Hypothalamus (tissue), 51 donors: ENCODE measurements at regions not wholly inside any gene's neighbourhood (a gene's known extent, or its start where the extent isn't known, plus 50 kb on each side); places are given as distances from the start of the nearest gene placed in this dataset.

Experiments
- DNase-seq, 51 donors: peaks; one replicate each; lab custom pipeline; 2025; lab: John Stamatoyannopoulos, UW

DNA sequence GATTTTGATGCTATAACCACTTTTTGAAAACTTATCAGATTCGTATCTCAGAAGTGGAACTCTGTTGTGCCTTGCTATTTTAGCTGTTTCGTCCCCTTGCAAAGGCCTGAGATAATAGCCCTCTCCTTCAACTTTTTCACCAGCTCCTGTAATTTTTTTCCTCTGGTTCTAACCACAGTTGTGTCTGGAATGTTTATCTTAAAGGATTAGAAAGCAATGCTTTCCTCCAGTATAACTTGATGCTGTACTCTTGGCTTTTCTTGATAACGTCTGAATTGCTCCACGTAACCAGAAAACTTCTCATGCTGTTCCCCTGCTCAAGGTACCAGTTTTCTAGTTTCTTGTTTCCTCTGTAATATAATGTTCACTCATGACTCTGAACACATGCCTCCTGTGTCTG, 209.4 kb downstream of the DTWD2 start:
- no peak for DNase-seq

DNA sequence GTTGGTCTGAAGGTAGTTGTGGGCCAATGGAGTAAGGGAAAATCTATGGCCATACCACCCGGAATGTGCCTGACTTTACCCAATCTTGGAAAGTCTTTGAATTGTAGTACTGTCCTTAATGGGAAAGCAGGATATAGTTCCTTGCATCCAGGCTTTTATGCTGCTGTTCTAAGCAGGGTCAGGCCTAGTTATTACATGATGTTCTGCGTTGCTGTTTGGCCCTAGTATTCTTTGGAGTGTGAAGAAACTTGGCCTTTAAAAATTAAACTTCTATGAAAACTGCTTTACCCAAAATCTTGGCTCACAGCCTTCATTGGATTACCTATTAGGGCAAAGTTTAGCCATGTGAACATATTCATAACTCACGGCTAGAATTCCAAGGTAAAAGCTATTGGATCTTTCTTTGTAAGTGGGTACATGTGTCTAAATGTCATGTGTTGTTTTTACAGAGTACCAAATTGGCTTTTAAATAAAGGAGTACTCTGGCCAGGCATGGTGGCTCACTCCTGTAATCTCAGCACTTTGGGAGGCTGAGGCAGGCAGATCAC, 211.1 kb downstream of the DTWD2 start:
- DNase-seq, result no peak

DNA sequence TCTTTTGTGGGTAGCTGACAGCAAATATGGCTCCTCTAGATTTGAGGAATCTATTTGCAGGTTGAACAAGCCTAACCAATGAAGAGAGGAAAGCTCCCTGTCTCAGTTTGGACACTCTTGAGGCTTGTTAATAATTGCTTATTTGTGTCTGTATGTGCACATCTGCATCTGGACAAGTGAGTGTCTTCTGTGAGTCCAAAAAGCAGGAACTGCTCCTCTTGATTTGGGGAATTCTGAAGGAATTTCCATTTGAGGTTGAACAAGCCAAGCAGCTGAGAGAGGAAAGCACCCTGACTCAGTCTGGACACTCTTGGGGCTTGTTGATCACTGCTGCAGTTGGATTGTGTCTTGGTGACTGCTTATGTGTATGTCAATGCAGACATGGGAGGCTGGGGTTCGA, 211.6 kb downstream of the DTWD2 start:
- no peak for DNase-seq

DNA sequence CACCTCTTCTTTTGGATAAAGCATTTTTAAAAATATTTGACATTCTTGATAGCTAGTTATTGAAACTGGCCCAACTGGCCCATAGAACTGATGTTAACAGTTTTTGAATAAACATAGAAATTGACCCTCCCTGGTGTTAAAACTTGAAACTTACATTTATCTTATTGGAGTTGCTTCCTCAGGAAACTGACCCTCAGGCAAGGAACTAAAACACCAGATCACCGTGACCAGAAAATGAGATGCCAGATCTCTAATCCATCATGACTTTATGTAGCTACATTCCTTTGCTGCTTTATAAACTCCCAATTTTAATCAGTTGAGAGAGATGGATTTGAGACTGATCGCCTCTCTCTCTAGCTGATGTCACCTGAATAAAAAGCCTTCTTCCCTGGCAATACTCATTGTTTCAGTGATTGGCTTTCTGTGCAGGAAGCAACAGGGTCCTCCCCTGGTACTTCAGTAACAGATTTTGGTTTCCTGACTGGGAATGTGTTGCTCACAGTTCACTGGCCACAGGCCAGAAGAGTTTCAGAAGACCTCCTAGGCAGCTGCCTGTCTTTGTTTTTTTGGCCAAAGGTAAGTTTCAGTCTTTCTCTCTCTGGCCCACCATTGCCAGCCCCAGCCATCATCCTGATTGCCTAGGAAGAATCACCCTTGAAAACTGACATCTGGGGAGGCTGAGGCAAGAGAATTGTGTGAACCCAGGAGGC, 212.4 kb downstream of the DTWD2 start:
- no peak for DNase-seq

DNA sequence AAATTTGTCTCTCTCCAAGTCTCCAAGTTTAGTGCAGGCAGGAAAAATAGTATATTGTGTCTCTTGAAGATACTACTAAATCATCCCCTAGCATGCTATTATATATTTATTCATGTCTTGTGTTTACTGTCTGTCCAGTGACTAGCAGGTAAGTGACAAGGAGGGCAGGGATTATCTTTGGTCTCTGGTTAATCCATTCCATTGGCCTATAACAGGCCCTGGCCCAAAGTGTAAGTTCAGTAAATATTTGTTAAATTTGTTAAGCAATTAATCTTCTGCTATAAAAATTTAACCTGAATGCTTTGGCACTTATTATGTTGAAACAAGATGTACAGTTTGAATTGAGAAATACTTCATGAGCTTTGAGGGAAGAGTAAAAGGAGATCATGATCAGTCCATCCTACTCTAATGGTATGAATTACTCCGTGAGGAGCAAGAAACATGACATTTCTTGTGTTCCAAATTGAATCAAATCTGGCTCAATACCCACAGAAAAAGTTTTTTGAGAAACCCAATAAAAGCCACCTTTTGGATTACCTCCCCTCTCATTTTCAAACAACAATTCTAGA, 219.7 kb downstream of the DTWD2 start:
- DNase-seq, result no peak

DNA sequence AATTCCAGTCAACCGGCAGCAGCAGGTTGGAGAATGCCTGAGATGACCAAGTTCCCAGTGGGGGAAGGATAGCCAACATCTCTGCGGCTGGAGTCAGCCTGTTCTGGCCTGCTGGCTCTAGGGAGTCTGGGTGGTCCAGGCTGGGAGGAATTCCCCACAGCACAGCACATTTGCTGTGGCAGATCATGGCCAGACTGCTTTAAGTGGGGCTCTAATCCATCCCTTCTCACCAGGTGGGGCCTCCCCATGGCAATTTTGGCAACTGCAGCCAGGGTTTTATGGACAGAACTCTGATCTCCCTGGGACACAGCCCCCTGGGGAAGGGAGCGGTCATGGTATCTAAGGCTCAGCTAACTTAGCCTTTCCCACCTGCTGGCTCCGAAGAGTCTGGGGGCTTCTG, 226.1 kb downstream of the DTWD2 start:
- DNase-seq, result no peak

DNA sequence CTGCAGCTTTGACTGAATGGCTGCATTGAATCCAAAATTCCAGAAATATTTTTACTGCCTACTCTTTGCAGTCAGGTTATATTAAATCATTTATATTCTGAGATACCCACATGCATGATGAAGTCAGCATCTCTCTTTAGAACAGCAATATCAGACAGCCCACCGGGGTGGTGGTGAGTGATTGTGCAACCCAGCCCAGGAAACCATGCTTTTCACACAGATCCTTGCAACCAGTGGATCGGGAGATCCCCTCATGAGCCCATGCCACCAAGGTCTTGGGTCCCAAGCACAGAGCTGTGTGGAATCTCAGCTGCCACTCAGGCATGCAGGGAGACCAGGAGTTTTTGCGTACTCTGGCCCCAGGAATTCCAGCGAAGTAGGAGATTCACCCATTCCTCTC, 226.5 kb downstream of the DTWD2 start:
- DNase-seq, result no peak

DNA sequence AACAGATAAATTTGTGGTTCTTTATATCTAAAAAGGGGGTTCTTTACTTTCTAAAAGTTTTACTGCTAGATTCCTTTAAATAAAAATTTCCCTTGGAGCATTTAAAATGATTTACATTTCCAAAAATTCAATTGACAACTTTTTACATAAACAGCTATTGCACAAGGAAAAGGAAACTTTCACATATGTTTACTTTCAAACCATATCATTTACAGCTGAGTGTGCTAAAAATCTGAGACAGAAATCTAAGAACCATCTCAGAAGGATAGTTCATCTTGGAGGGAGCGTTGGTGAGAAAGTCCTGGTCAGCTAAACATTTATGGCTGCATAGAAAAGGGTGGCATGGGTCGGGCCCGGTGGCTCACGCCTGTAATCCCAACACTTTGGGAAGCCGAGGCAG, 235.4 kb downstream of the DTWD2 start:
- no peak for DNase-seq

DNA sequence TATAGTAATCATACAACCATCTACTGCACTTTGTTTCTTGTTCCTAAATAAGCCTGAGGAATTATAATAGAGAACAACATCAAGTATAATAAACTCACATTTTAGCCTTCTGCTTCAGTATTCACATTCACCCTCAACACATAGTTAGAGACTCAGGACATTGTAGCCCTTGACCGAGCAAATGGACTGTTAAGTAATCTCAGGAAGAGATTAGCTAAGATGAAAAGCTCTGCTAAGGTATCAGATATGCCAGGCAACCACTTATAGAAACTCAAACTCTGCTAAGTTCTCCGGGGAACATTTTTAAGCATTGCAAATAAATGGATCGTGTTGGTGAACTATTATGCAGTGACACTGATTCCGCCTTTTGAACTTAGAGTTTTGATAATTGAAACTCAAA, 252.0 kb downstream of the DTWD2 start:
- DNase-seq, result no peak

DNA sequence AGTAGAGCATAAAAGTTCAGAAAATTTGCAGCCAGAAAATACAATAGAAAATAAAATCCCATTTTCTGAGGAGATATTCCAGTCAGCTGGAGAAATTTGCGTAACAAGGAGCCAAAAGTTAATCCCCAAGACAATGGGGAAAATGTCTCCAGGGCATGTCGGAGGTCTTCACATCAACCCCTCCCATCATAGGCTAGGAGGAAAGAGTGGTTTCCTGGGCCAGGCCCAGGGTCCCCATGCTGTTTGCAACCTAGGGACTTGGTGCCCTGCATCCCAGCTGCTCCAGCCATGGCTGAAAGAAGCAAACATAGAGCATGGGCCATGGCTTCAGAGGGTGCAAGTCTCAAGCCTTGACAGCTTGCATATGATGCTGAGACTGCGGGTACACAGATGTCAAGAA, 255.0 kb downstream of the DTWD2 start:
- no peak for DNase-seq

DNA sequence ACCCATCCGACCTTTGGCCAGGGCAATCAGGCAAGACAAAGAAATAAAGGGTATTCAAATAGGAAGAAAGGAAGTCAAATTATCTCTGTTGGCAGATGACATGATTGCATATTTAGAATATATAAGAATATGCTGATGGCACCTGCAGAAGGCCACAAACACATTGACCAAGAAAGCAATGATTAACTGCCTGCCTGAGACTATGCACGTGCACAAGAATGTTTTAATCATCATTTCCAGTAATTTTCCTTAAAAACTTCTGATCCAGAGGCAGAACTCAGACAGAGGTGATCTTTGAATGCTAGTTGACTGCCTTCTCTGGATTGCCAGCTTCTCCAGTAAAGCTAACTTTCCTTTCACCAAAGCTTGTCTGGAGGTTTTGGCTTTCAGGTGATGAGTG, 260.2 kb downstream of the DTWD2 start:
- DNase-seq, result no peak

DNA sequence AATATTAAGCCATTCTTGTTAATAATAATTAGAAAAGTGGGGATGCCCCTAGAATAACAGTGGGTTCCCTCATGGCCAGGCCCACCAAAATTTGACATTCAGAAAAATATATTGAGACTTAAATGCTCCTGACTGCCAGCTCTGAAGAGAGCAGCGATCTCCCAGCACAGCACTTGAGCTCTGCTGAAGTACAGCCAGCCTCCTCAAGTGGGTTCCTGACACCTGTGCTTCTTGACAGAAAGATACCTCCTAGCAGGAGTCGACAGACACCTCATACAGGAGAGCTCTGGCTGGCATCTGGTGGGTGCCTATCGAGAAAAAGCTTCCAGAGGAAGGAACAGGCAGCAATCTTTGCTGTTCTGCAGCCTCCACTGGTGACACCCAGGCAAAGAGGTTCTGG, 261.5 kb downstream of the DTWD2 start:
- no peak for DNase-seq

DNA sequence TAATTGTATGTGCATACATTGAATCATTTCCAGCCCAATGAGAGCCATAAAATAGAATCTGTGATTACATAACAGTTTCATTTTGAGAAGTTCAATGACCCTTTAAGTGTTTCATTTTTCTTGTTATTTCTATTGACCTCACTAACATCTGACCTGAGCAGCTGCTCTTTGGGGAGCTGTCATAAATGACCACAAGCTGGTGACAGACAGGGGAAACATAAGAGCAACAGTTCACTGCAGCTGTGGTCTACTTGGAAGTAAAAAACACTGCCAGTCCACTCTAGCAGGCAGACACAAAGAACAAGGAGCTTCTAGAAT, 265.4 kb downstream of the DTWD2 start:
- DNase-seq, result no peak

DNA sequence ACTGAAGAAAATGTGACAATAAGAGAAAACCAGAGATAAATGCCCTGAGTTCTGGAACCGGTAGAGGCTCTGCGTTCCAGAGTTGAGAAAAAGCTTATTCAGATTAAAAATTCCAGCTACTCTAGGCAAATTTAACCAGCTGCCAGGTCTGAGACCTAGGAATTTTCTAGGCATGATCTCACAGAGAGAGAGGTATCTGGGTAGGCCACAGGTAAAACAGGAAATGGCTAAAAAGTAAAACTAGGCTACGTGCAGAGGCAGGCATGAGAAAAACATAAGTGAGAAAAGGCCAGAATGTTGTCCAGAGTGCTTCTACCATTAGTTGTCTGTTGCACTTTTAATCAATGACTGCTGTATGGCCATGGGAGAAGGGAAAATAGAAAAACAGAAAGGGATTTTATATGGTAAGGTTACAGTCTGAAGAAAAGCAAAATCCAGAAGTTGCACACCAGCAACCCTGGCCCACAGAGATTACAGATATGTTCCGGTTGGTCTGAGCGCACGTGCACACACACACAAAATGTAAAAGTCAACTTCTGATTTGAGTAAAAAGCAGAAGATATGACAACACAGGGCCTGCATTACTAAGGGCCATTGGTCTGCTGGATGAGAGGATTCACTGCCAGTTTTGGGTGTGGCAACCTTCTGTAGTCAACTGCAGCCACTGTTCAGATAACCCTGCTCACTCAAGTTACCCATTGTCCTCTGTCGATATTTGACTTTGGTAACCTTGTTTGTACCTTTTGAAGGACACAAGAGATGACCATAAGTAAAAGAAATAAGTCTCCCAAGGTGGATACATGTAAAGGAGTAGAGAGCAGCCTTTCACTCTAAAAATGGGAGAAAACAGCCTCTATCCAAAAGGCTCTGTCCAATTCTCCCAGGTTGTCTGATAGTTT, 266.0 kb downstream of the DTWD2 start:
- no peak for DNase-seq

DNA sequence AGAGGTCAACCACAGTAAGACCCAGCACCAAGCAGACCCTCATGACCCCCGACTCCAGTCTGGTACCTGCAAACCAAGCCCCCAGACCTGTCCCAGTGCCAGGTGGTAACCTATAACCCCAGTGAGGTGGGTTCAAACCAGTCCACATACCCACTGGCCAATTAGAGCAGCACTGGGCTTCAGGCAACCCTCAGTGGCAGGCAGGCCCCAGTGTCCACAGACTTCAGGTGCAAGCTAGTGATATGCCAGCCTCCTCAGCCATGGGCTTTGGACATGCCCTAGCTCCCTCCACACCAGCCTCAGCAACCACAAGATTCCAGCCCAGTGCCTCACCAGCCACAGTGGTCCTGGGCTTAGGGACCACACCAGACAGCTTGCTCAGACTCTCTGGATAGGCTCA, 276.6 kb downstream of the DTWD2 start:
- no peak for DNase-seq

DNA sequence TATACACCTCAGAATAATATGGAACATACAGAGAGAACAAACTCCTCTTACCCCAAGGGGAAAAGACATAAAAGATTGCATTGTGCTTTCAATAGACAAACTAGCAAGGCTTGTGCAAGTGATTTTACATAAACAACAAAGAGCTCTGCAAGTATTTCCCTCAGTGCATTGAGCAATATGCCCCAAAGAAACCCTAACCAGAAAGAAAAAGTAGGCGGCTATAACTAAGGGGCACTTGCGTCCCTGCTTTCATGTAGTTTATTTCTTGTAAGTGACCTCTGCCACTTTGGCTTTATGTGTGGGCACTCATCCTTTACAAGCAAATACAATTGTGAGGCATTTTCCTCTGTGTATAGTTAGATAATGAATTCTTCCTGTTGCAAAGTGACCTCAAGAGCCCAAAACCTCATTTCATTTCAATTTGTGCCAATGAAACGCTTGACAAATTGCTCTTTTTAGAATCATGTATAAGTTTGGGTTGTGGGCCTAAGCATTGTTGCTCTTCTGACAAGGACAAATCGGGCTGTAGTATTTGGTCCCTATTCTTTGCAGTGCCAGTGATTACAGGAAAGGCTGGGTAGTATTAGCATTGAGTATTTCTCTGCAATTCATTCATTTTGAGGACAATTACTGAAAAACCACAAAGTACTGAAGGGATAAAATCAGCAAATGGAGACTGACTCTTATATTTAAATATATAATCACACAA, 282.2 kb downstream of the DTWD2 start:
- DNase-seq, result no peak

DNA sequence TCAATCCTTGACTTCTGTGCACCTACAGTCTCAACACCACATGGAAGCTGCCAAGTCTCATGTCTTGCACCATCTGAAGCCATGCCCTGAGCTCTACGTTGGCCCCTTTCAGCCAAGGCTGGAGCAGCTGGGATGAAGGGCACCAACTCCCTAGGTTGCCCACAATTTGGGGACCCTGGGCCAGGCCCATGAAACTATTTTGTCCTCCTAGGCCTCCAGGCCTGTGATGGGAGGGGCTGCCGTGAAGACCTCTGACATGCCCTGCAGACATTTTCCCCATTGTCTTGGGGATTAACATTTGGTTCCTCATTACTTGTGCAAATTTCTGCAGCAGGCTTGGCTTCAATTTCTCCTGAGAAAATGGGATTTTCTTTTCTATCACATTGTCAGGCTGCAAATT, 285.1 kb downstream of the DTWD2 start:
- DNase-seq, result no peak

DNA sequence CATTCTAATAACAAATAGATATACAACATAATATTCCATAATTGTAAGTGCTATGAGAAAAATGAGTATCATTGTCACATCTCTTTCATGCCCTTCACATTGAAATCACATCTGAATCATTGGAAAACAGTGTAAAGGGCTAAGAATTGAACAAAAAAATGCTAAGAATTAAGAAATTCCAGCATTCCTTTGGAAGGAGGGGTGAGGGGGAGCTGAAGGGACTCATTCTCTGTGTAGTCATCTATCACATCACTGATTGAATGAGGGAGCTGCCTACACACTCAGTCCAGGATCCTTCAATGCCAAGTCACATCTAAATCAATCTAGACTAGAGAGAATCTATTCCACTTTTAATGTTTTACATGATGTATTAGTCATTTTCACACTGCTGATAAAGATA, 286.6 kb downstream of the DTWD2 start:
- DNase-seq, result no peak

DNA sequence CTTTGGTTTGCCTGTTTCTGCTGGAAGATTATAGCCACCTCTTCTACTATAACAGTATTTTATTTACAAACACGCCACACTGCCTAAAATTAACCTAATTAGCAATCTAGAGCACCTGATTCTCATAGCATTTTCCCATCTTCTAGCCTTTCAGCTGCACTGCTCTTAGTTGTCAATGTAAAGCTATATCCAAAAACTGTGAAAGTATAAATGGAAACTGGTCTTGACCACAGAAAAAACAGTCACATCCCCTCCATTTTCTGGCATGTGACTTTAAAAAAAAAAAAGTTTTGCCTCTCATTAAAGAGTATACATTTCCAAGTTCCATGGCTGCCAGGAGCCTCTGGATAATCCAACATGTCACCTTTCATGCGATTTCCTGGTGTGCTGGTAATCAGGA, 287.8 kb downstream of the DTWD2 start:
- no peak for DNase-seq

DNA sequence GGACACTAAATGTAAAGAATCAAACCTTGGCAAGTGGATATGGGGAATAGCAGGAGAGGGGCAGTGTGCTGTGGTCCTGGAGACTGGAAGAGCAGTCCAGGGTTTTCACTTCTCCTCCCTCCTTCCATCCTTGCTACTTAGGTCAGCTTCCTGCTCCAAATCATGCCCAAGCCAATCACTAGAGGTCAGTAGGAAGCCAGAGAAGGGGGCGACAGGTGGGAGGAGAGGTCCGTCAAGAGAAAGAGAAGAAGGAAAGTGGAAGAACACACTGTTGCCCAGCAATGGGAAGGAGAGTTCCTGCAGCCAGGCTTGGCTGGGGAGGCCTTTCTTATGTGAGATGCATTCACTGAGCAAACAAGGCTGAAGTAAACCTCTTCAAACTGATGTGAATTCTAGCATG, 289.6 kb downstream of the DTWD2 start:
- DNase-seq, result no peak

DNA sequence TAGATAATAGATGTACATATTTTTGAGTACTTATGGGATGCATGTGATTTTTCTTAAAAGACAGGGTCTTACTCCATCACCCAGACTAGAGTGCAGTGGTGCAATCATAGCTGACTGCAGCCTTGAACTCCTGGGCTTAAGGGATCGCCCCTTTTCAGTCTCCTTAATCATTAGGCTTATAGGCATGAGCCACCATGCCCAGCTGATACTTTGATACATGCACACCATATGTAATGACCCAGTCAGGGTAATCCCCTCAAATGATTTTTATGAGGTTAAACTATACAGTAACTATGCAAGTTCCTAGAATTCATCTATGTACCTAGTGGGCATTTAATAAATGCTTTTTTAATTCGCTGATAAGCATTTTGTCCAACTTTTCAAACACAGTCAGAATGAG, 292.3 kb downstream of the DTWD2 start:
- DNase-seq, result no peak
